MM.1S (cell line): ENCODE measurements at regions not wholly inside any gene's neighbourhood (a gene's known extent, or its start where the extent isn't known, plus 50 kb on each side); places are given as distances from the start of the nearest gene placed in this dataset.
A peak's percentile ranks its signal among the peaks of the same experiment; 100 is the strongest.

Experiments
- DNase-seq: peaks from one replicate; pipeline ENCODE4 v3.0.0-alpha.2; 2015
- H2AFZ ChIP-seq: fragments of 300-600 bp; sonication (generic); 2 replicates; pipeline ENCODE4 v1.6.0; 2016; ENCODE audit warnings: antibody characterized with exemption, low read length
- H3F3A ChIP-seq: fragments of 300-600 bp; sonication (generic); 2 replicates; pipeline ENCODE4 v1.6.1; 2016; ENCODE audit warnings: mild to moderate bottlenecking, antibody characterized with exemption, low read length, moderate library complexity, mixed read lengths; ENCODE audit not compliant: insufficient read depth
- H3K27ac ChIP-seq: fragments of 300-600 bp; sonication (generic); 2 replicates; pipeline ENCODE4 v1.5.1; 2016; ENCODE audit warnings: mild to moderate bottlenecking, low read length
- H3K27me3 ChIP-seq: fragments of 300-600 bp; sonication (generic); replicated peaks from 2 replicates; pipeline ENCODE4 v1.6.0; 2016; ENCODE audit warnings: low read length; ENCODE audit not compliant: insufficient read depth
- H3K36me3 ChIP-seq: fragments of 300-600 bp; sonication (generic); replicated peaks from 2 replicates; pipeline ENCODE4 v1.6.1; 2016; ENCODE audit warnings: mild to moderate bottlenecking, low read length, mixed read lengths; ENCODE audit not compliant: insufficient read depth
- H3K4me1 ChIP-seq: fragments of 300-600 bp; sonication (generic); 2 replicates; pipeline ENCODE4 v1.6.1; 2016; ENCODE audit warnings: low read length, mixed read lengths
- H3K4me2 ChIP-seq: fragments of 300-600 bp; sonication (generic); 2 replicates; pipeline ENCODE4 v1.6.0; 2016; ENCODE audit warnings: low read depth, low read length
- H3K4me3 ChIP-seq: fragments of 300-600 bp; sonication (generic); 2 replicates; pipeline ENCODE4 v1.5.1; 2016; ENCODE audit warnings: low read length, mixed read lengths
- H3K79me2 ChIP-seq: fragments of 300-600 bp; sonication (generic); 2 replicates; pipeline ENCODE4 v1.6.1; 2016; ENCODE audit warnings: mixed run types, low read length, mixed read lengths
- H3K9ac ChIP-seq: fragments of 300-600 bp; sonication (generic); 2 replicates; pipeline ENCODE4 v1.6.1; 2016; ENCODE audit warnings: low read length, mixed read lengths
- H3K9me2 ChIP-seq: fragments of 300-600 bp; sonication (generic); replicated peaks from 2 replicates; pipeline ENCODE4 v1.6.1; 2016; ENCODE audit warnings: mild to moderate bottlenecking, low read length, mixed read lengths; ENCODE audit not compliant: insufficient read depth
- H3K9me3 ChIP-seq: fragments of 300-600 bp; sonication (generic); replicated peaks from 2 replicates; pipeline ENCODE4 v1.6.1; 2016; ENCODE audit warnings: mild to moderate bottlenecking, low read length, mixed read lengths; ENCODE audit not compliant: insufficient read depth
- H4K20me1 ChIP-seq: fragments of 300-600 bp; sonication (generic); 2 replicates; pipeline ENCODE4 v1.6.1; 2016; ENCODE audit warnings: mild to moderate bottlenecking, low read length, moderate library complexity, mixed read lengths; ENCODE audit not compliant: insufficient read depth
- EZH2 ChIP-seq: fragments of 300-600 bp; sonication (generic); optimal IDR thresholded peaks from 2 replicates; pipeline ENCODE3; 2017; ENCODE audit warnings: low read depth, mild to moderate bottlenecking, antibody characterized with exemption, low read length, mixed read lengths
- EZH2phosphoT487 ChIP-seq: fragments of 300-600 bp; sonication (generic); IDR thresholded peaks from 2 replicates; pipeline ENCODE4 v1.6.1; 2018; ENCODE audit warnings: antibody characterized with exemption, low read length
- TF ChIP-seq, protein P1 (sequence below): fragments of 300-600 bp; sonication (generic); IDR thresholded peaks from 2 replicates; pipeline ENCODE4 v1.5.1; 2016; ENCODE audit warnings: antibody characterized with exemption, low read length, mixed read lengths

- Histone ChIP-seq H4K20me1 (no peaks in the 10 kb centered on the region), H3K4me1 (no peaks in the 10 kb centered on the region), H3K9ac (no peak overlapping the region), H3K9me3 (no peaks in the 10 kb centered on the region), H3F3A (no peaks in the 10 kb centered on the region), H3K9me2 (no peaks in the 10 kb centered on the region), H3K36me3 (no peaks in the 10 kb centered on the region), H3K4me3 (no peak overlapping the region), H3K27me3 (no peaks in the 10 kb centered on the region), H3K79me2 (no peaks in the 10 kb centered on the region), H3K4me2 (no peak overlapping the region), H2AFZ (no peak overlapping the region), H3K27ac (no peak overlapping the region)
- no peak for TF ChIP-seq EZH2
- TF ChIP-seq EZH2phosphoT487: no peak
- TF ChIP-seq, protein P1, sequence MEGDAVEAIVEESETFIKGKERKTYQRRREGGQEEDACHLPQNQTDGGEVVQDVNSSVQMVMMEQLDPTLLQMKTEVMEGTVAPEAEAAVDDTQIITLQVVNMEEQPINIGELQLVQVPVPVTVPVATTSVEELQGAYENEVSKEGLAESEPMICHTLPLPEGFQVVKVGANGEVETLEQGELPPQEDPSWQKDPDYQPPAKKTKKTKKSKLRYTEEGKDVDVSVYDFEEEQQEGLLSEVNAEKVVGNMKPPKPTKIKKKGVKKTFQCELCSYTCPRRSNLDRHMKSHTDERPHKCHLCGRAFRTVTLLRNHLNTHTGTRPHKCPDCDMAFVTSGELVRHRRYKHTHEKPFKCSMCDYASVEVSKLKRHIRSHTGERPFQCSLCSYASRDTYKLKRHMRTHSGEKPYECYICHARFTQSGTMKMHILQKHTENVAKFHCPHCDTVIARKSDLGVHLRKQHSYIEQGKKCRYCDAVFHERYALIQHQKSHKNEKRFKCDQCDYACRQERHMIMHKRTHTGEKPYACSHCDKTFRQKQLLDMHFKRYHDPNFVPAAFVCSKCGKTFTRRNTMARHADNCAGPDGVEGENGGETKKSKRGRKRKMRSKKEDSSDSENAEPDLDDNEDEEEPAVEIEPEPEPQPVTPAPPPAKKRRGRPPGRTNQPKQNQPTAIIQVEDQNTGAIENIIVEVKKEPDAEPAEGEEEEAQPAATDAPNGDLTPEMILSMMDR: no peak
- DNase-seq: no peak
These were observed 75.5 kb upstream of the CPM start for GRCh38 chr12:69008520-69008919.

DNA sequence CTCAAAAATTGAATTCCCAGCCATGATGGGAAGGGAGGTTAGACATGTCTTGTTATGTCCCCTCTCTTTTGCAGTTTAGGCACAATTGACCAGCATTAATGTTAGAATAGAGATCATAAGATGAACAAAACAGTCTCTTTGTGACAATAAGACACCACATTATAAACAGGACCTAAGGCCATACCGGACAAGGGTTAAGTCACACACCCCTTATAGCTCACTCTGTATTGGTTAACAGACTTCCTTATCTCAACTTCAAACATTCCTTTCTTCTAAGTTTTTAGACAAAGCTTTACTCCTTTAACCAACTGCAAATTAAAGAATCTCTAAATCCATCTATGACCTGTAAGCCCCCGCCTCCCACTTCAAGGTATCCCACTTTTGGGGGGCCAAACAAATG lies 81.1 kb upstream of the CPM start:
- no peaks in the 10 kb centered on the region for H3K27me3 ChIP-seq
- no peaks in the 10 kb centered on the region for H3K79me2 ChIP-seq
- no peaks in the 10 kb centered on the region for H3K36me3 ChIP-seq
- no peaks in the 10 kb centered on the region for H3F3A ChIP-seq
- H3K4me3 ChIP-seq: no peak overlapping the region
- no peak overlapping the region for H3K9ac ChIP-seq
- no peaks in the 10 kb centered on the region for H3K9me3 ChIP-seq
- no peaks in the 10 kb centered on the region for H3K4me1 ChIP-seq
- no peaks in the 10 kb centered on the region for H3K9me2 ChIP-seq
- no peak overlapping the region for H3K4me2 ChIP-seq
- H2AFZ ChIP-seq: no peak overlapping the region
- no peak for DNase-seq
- H3K27ac ChIP-seq: no peak overlapping the region
- H4K20me1 ChIP-seq: no peaks in the 10 kb centered on the region
- no peak for TF ChIP-seq EZH2phosphoT487
- TF ChIP-seq EZH2: no peak
- TF ChIP-seq, protein P1: no peak

GRCh38 chr12:69015017-69015416 lies 82.0 kb upstream of the CPM start:
- Histone ChIP-seq H3K4me2 (no peak overlapping the region), H3K79me2 (no peaks in the 10 kb centered on the region), H3F3A (no peaks in the 10 kb centered on the region), H4K20me1 (no peaks in the 10 kb centered on the region), H3K27me3 (no peaks in the 10 kb centered on the region), H3K9me3 (no peaks in the 10 kb centered on the region), H3K4me3 (no peak overlapping the region), H3K9me2 (no peaks in the 10 kb centered on the region), H3K27ac (no peak overlapping the region), H3K36me3 (no peaks in the 10 kb centered on the region), H2AFZ (no peak overlapping the region), H3K4me1 (no peaks in the 10 kb centered on the region), H3K9ac (no peak overlapping the region)
- no peak for DNase-seq
- TF ChIP-seq EZH2 (no peak), EZH2phosphoT487 (no peak)
- TF ChIP-seq, protein P1: no peak

DNA sequence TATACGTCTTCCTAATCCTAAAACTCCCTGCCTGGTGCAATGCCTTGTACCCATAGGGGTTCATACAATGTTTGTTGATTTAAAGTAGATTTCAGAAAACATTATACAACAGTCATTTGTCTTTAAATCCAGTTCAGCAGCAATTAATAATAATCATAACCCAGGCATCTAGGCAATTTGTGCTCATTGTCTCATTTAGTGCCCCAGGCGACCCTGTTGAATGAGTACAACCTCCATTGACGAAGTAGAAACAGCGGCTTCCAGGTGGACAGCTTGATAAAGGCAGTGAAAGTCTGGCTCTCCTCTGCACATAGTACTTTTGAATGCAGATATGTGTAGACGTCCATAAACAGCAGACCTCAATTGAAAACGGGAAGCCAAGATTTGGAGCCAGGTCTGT lies 82.9 kb upstream of the CPM start:
- no peaks in the 10 kb centered on the region for H3K27me3 ChIP-seq
- H4K20me1 ChIP-seq: no peaks in the 10 kb centered on the region
- TF ChIP-seq, protein P1: no peak
- TF ChIP-seq EZH2phosphoT487 (no peak), EZH2 (no peak)

More for the DNA sequence above, 82.9 kb upstream of the CPM start:
- no peaks in the 10 kb centered on the region for H3K4me1 ChIP-seq
- no peak overlapping the region for H3K4me2 ChIP-seq
- H3K9me3 ChIP-seq: no peaks in the 10 kb centered on the region
- no peaks in the 10 kb centered on the region for H3K79me2 ChIP-seq
- DNase-seq: no peak
- no peaks in the 10 kb centered on the region for H3K36me3 ChIP-seq
- H3K27ac ChIP-seq: no peak overlapping the region
- peak overlapping the region; percentile 16; the same call in 1 of the 2 replicates for H2AFZ ChIP-seq
- no peaks in the 10 kb centered on the region for H3K9me2 ChIP-seq
- H3K4me3 ChIP-seq: no peak overlapping the region
- no peak overlapping the region for H3K9ac ChIP-seq
- H3F3A ChIP-seq: no peaks in the 10 kb centered on the region
